HepG2 (cell line): ENCODE measurements at regions not wholly inside any gene's neighbourhood (a gene's known extent, or its start where the extent isn't known, plus 50 kb on each side); places are given as distances from the start of the nearest gene placed in this dataset.

ENCODE experiments used
- ATAC-seq: fragments of 200-7000 bp; cut with Tn5 transposase; 3 replicates; pipeline ENCODE4 v1.9.1; 2020; ENCODE audit warnings: mild to moderate bottlenecking, moderate library complexity
- BruUV-seq: library from RNA; stranded (reverse); fragments of 400-500 nt; replicated peaks from 2 replicates; lab custom pipeline; 2021; lab: Mats Ljungman, UMichigan
- CTCF ChIA-PET: fragments of 300-600 bp; formaldehyde crosslinking; extraction: SDS; loops from one replicate; lab custom pipeline; 2021; ENCODE audit warnings: low total read pairs, inconsistent platforms, low intra/inter-chr PET ratio; lab: Yijun Ruan, JAX
- POLR2A ChIA-PET: fragments of 350-600 bp; sonication (Branson Sonifier 250); formaldehyde crosslinking; loops from one replicate; lab custom pipeline; 2020; ENCODE audit warnings: antibody characterized with exemption, inconsistent platforms; lab: Yijun Ruan, JAX
- DNase-seq: peaks from one replicate; pipeline ENCODE4 v3.0.0-alpha.2; 2015; ENCODE audit warnings: low spot score
- FAIRE-seq: peaks from 3 replicates; lab custom pipeline; 2011; peaks lifted over from hg19 to GRCh38; lab: Jason Lieb, UNC
- H2AFZ ChIP-seq: one replicate; pipeline ENCODE4 v1.6.1; 2011; ENCODE audit warnings: low read length, inconsistent platforms
- H3K27ac ChIP-seq: fragments of 300-600 bp; 3 replicates; pipeline ENCODE4 v1.8.0; 2011; ENCODE audit warnings: mixed run types, mild to moderate bottlenecking, mixed read lengths, low read length, inconsistent platforms; ENCODE audit not compliant: insufficient read depth; ENCODE audit errors: extremely low read length
- H3K27me3 ChIP-seq, 2 experiments: fragments of 200-600 bp in 1 of 2; 2 replicates in 1 of 2; 3 replicates in 1 of 2; pipeline versions ENCODE4 v1.6.0 to v1.8.0; 2011; ENCODE audit warnings: low read length in 2 of 2, mild to moderate bottlenecking in 2 of 2, moderate library complexity in 2 of 2, inconsistent platforms in 1 of 2; ENCODE audit not compliant: insufficient read depth in 2 of 2, control insufficient read depth in 1 of 2
- H3K36me3 ChIP-seq, 2 experiments: fragments of 200-600 bp in 1 of 2; replicated peaks in 1 of 2; 2 replicates in 1 of 2; 3 replicates in 1 of 2; pipeline versions ENCODE4 v1.5.1 to v1.8.0; 2011; ENCODE audit warnings: low read length in 2 of 2, inconsistent platforms in 1 of 2; ENCODE audit not compliant: insufficient read depth in 2 of 2, control insufficient read depth in 1 of 2
- H3K4me1 ChIP-seq: 2 replicates; pipeline ENCODE4 v1.5.1; 2012; ENCODE audit warnings: low read length, inconsistent platforms; ENCODE audit not compliant: insufficient read depth
- H3K4me2 ChIP-seq: 2 replicates; pipeline ENCODE4 v1.6.0; 2011; ENCODE audit warnings: low read depth, low read length, inconsistent platforms
- H3K4me3 ChIP-seq, 3 experiments: fragments of 200-600 bp in 1 of 3; sonication (generic), shearing (Covaris generic) in 1 of 3; replicated peaks in 1 of 3; 2 replicates each; pipeline ENCODE4 v1.5.1; 2011 to 2016; ENCODE audit warnings: low read length in 3 of 3, inconsistent platforms in 2 of 3, low read depth in 2 of 3, mild to moderate bottlenecking in 2 of 3, control low read depth in 1 of 3, mixed read lengths in 1 of 3; ENCODE audit not compliant: insufficient read depth in 1 of 3
- H3K79me2 ChIP-seq: one replicate; pipeline ENCODE4 v1.6.1; 2011; ENCODE audit warnings: low read length, inconsistent platforms; ENCODE audit not compliant: insufficient read depth
- H3K9ac ChIP-seq: 2 replicates; pipeline ENCODE4 v1.6.0; 2011; ENCODE audit warnings: mild to moderate bottlenecking, low read depth, low read length, inconsistent platforms; ENCODE audit not compliant: insufficient read depth
- H3K9me3 ChIP-seq: 2 replicates; pipeline ENCODE4 v1.5.1; 2012; ENCODE audit warnings: mild to moderate bottlenecking, low read length
- H4K20me1 ChIP-seq: 2 replicates; pipeline ENCODE4 v1.6.0; 2011; ENCODE audit warnings: inconsistent platforms, mild to moderate bottlenecking, low read length, moderate library complexity; ENCODE audit not compliant: insufficient read depth
- IRF1 ChIP-seq: sonication (generic); formaldehyde crosslinking; IDR thresholded peaks from 2 replicates; pipeline ENCODE4 v1.4.0; 2020; ENCODE audit warnings: low read depth, mild to moderate bottlenecking, missing genetic modification reagents
- NR2C2 ChIP-seq: sonication (generic); formaldehyde crosslinking; IDR thresholded peaks from 2 replicates; pipeline ENCODE4 v1.4.0; 2020; ENCODE audit warnings: missing genetic modification reagents, mild to moderate bottlenecking, moderate library complexity, borderline replicate concordance
- SRSF4 ChIP-seq: fragments of 200-400 bp; formaldehyde crosslinking; IDR thresholded peaks from one replicate; pipeline ENCODE4 v1.6.1; 2018; ENCODE audit warnings: mild to moderate bottlenecking, low read depth, low read length, moderate library complexity; ENCODE audit not compliant: poor library complexity, severe bottlenecking
- ZBTB8A ChIP-seq: sonication (generic); formaldehyde crosslinking; IDR thresholded peaks from 2 replicates; pipeline ENCODE4 v1.4.0; 2020; ENCODE audit warnings: mild to moderate bottlenecking, low read depth, missing genetic modification reagents, borderline replicate concordance
- ZFY ChIP-seq: sonication (generic); formaldehyde crosslinking; IDR thresholded peaks from 2 replicates; pipeline ENCODE4 v1.4.0; 2020; ENCODE audit warnings: missing genetic modification reagents
- ZNF180 ChIP-seq: sonication (generic); formaldehyde crosslinking; IDR thresholded peaks from 2 replicates; pipeline ENCODE4 v1.4.0; 2020; ENCODE audit warnings: low read depth, missing genetic modification reagents, borderline replicate concordance
- ZNF607 ChIP-seq: sonication (generic); formaldehyde crosslinking; IDR thresholded peaks from 2 replicates; pipeline ENCODE4 v1.5.1; 2020; ENCODE audit warnings: missing genetic modification reagents, mild to moderate bottlenecking, borderline replicate concordance
- ZSCAN21 ChIP-seq: sonication (generic); formaldehyde crosslinking; IDR thresholded peaks from 2 replicates; pipeline ENCODE4 v1.8.0; 2022; ENCODE audit warnings: mild to moderate bottlenecking, missing genetic modification reagents, moderate library complexity, borderline replicate concordance
- WGBS: methylation state at CpG from one replicate; pipeline ENCODE4 v1.1.6; 2017; ENCODE audit warnings: low lambda C conversion rate; 5-methylcytosine and 5-hydroxymethylcytosine counted together
- in situ Hi-C: cut with HindIII; loops from 2 replicates; pipeline ENCODE4 v1.10.0; 2017; ENCODE audit warnings: low pct_unique_long_range_greater_than_20kb; ENCODE audit not compliant: extremely low pct_ligation_motif_present
- intact Hi-C: fragments of 100-400 bp; cut with micrococcal nuclease; formaldehyde crosslinking; loops from one replicate; pipeline ENCODE4 v1.10.0; 2022; ENCODE audit not compliant: unreplicated experiment
- TF ChIP-seq, protein P1 (sequence below): sonication (generic); formaldehyde crosslinking; IDR thresholded peaks from 2 replicates; pipeline ENCODE4 v1.4.0; 2020; ENCODE audit warnings: missing genetic modification reagents

DNA sequence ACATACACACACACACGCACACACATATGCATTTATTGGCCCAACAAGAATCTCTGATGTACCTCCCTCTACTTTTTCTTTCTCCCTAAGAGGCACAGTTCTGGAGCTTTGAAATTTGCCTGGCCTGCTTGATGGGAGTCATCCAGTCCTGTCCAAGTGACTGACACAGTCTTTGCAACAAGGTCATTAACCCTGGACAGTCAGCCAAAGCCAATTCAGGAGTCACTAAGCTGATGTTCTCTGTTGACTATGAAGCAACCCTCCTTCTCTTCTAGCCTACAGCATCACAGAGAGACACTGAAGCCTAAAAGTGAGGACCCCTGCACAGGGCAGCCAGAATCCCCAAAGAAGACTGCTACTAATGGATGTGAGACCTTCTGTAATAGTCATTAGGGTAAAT is 123.1 kb downstream of the HHIPL2 start:
- WGBS: 8% methylated on average over 1 of the region's 1 CpG
- ATAC-seq (no peak), DNase-seq (no peak), FAIRE-seq (no peak)
- H3K9ac ChIP-seq: no peak overlapping the region
- H3K79me2 ChIP-seq: no peaks in the 10 kb centered on the region
- BruUV-seq: no TSS peak
- H3K36me3 ChIP-seq: no peaks in the 10 kb centered on the region
- H3K4me1 ChIP-seq: no peaks in the 10 kb centered on the region
- no peak overlapping the region for H3K4me2 ChIP-seq
- intact Hi-C loops: no loop called here
- H3K9me3 ChIP-seq: no peaks in the 10 kb centered on the region
- in situ Hi-C loops: no loop called here
- H3K27ac ChIP-seq: no peak overlapping the region
- no peak overlapping the region for H3K4me3 ChIP-seq
- ChIA-PET POLR2A (no interaction called here), CTCF (no interaction called here)
- H2AFZ ChIP-seq: no peak overlapping the region
- TF ChIP-seq IRF1 (CRISPR knock-in tag) (no peak), ZNF180 (no peak), NR2C2 (CRISPR knock-in tag) (no peak), ZBTB8A (CRISPR knock-in tag) (no peak), ZSCAN21 (CRISPR knock-in tag) (no peak), ZNF607 (no peak)
- TF ChIP-seq, protein P1, sequence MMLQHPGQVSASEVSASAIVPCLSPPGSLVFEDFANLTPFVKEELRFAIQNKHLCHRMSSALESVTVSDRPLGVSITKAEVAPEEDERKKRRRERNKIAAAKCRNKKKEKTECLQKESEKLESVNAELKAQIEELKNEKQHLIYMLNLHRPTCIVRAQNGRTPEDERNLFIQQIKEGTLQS (CRISPR knock-in tag): no peak
- no peaks in the 10 kb centered on the region for H4K20me1 ChIP-seq
- H3K27me3 ChIP-seq: no peaks in the 10 kb centered on the region; a peak in 1 of 5 replicates

DNA sequence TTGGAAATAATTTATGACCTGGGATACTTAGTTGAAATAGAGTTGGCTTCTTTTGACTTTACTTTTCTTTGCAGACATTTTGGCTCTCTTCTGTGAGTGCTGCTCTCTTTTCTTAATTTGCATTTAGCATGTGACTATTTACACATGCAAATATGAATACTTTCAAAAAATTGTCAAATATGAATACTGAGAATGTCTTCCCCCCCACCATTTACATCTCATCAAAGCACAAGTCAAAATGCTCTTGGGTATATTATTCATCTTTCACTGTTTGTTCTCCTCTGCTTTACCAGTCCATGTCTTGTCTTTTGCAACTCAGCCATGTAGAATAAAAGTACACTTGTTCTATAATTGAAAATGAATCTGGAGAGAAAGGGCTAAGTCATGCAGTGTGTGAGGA is 126.5 kb downstream of the HHIPL2 start:
- CTCF ChIA-PET: no interaction called here
- intact Hi-C loops: no loop called here
- no peak for FAIRE-seq

More for the DNA sequence above, 126.5 kb downstream of the HHIPL2 start:
- no peaks in the 10 kb centered on the region for H3K9me3 ChIP-seq
- no peak overlapping the region for H2AFZ ChIP-seq
- ATAC-seq (no peak), DNase-seq (no peak)
- H3K36me3 ChIP-seq: no peaks in the 10 kb centered on the region
- no peak overlapping the region for H3K9ac ChIP-seq
- H3K4me1 ChIP-seq: no peaks in the 10 kb centered on the region
- no peak overlapping the region for H3K4me3 ChIP-seq
- H3K27me3 ChIP-seq: no peaks in the 10 kb centered on the region
- H3K79me2 ChIP-seq: no peaks in the 10 kb centered on the region
- H4K20me1 ChIP-seq: no peaks in the 10 kb centered on the region
- H3K27ac ChIP-seq: no peak overlapping the region
- no peak overlapping the region for H3K4me2 ChIP-seq
- in situ Hi-C loops: no loop called here
- no peak for TF ChIP-seq ZFY
- TF ChIP-seq SRSF4: no peak
- POLR2A ChIA-PET: no interaction called here
- BruUV-seq: no TSS peak
